Naive thymus-derived CD4-positive, alpha-beta T cell (primary cell): ENCODE measurements at regions not wholly inside any gene's neighbourhood (a gene's known extent, or its start where the extent isn't known, plus 50 kb on each side); places are given as distances from the start of the nearest gene placed in this dataset.

Experiments used
- ATAC-seq: fragments of 150-1000 bp; cut with Tn5 transposase; 2 replicates; pipeline ENCODE4 v1.10.0; 2021; ENCODE audit warnings: mild to moderate bottlenecking, moderate library complexity
- CTCF ChIA-PET: fragments of 350-600 bp; sonication (Branson Sonifier 250); formaldehyde crosslinking; loops from one replicate; lab custom pipeline; 2021; ENCODE audit warnings: antibody characterized with exemption; lab: Charles Lee
- POLR2A ChIA-PET: fragments of 350-600 bp; sonication (Branson Sonifier 250); formaldehyde crosslinking; loops from one replicate; lab custom pipeline; 2021; ENCODE audit warnings: antibody characterized with exemption, inconsistent platforms; lab: Charles Lee
- DNase-seq, 9 donors: peaks; one replicate each; pipeline versions ENCODE4 v3.0.0 to v3.0.0-alpha.2; 2020 to 2022; ENCODE audit warnings: mixed read lengths in 1 of 9
- H3K27ac ChIP-seq: one replicate; pipeline ENCODE4 v1.7.0; 2013; ENCODE audit warnings: mild to moderate bottlenecking, low read depth, low read length, moderate library complexity
- H3K27me3 ChIP-seq, 2 donors: one replicate each; pipeline ENCODE4 v1.7.0; 2013; ENCODE audit warnings: low read length in 2 of 2, mild to moderate bottlenecking in 2 of 2, moderate library complexity in 2 of 2; ENCODE audit not compliant: control insufficient read depth in 2 of 2, insufficient read depth in 2 of 2
- H3K36me3 ChIP-seq, 3 experiments: 1 replicate in 2 of 3; 2 replicates in 1 of 3; pipeline ENCODE4 v1.7.0; 2013; ENCODE audit warnings: low read length in 3 of 3, mild to moderate bottlenecking in 3 of 3, moderate library complexity in 1 of 3; ENCODE audit not compliant: insufficient read depth in 3 of 3, control insufficient read depth in 2 of 3
- H3K4me1 ChIP-seq, 2 donors: one replicate each; pipeline ENCODE4 v1.7.0; 2013; ENCODE audit warnings: low read length in 2 of 2, mild to moderate bottlenecking in 2 of 2, moderate library complexity in 1 of 2; ENCODE audit not compliant: control insufficient read depth in 2 of 2, insufficient read depth in 2 of 2
- H3K4me3 ChIP-seq: 2 replicates; pipeline ENCODE4 v1.7.0; 2013; ENCODE audit warnings: mild to moderate bottlenecking, low read length
- H3K9me3 ChIP-seq, 3 experiments: 1 replicate in 2 of 3; 2 replicates in 1 of 3; pipeline ENCODE4 v1.7.0; 2013; ENCODE audit warnings: low read length in 3 of 3; ENCODE audit not compliant: control insufficient read depth in 2 of 3
- H3K27ac Mint-ChIP-seq, 9 donors: one replicate each; pipeline ENCODE4 v1.8.0; 2020 to 2022; ENCODE audit warnings: mixed read lengths in 9 of 9, mild to moderate bottlenecking in 8 of 9, moderate library complexity in 5 of 9, inconsistent platforms in 2 of 9
- H3K27me3 Mint-ChIP-seq, 5 donors: one replicate each; pipeline ENCODE4 v1.8.0; 2021 to 2022; ENCODE audit warnings: mixed read lengths in 5 of 5, mild to moderate bottlenecking in 1 of 5
- H3K36me3 Mint-ChIP-seq, 5 donors: one replicate each; pipeline ENCODE4 v1.8.0; 2020 to 2022; ENCODE audit warnings: mixed read lengths in 5 of 5, mild to moderate bottlenecking in 3 of 5, inconsistent platforms in 1 of 5
- H3K4me1 Mint-ChIP-seq, 7 donors: one replicate each; pipeline ENCODE4 v1.8.0; 2020 to 2022; ENCODE audit warnings: mixed read lengths in 7 of 7, mild to moderate bottlenecking in 3 of 7, inconsistent platforms in 1 of 7
- H3K4me3 Mint-ChIP-seq, 10 donors: one replicate each; pipeline ENCODE4 v1.8.0; 2020 to 2022; ENCODE audit warnings: mild to moderate bottlenecking in 10 of 10, mixed read lengths in 10 of 10, moderate library complexity in 6 of 10, inconsistent platforms in 2 of 10
- H3K9me3 Mint-ChIP-seq, 11 donors: one replicate each; pipeline ENCODE4 v1.8.0; 2020 to 2022; ENCODE audit warnings: mixed read lengths in 11 of 11, mild to moderate bottlenecking in 4 of 11, inconsistent platforms in 1 of 11, moderate library complexity in 1 of 11
- intact Hi-C, 2 donors: fragments of 100-400 bp; cut with micrococcal nuclease; formaldehyde crosslinking; loops; one replicate each; pipeline ENCODE4 v1.15.1; 2023

DNA sequence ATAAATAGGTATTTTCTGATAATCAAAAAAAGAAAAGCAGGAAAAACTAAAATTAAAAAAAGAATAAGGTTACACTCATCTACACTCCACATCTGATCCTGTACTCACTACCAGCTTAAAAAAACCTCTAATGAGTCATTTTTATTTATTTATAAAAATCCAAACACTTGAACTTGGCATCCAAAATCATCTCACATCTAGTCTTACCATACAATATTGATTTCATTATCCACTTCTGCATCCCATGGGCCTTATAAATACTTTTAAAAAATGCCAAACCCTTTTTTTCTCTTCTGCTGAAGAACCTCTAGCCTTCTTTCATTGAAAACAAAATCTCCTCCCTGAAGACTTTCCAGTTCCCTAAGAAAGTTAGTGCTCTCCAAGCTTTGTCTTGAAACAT lies 109.7 kb downstream of the TMTC3 start:
- Histone ChIP-seq H3K36me3 (no peaks in the 10 kb centered on the region), H3K9me3 (no peaks in the 10 kb centered on the region), H3K4me1 (no peaks in the 10 kb centered on the region), H3K4me3 (no peak overlapping the region), H3K27ac (no peak overlapping the region), H3K27me3 (no peaks in the 10 kb centered on the region)
- CTCF ChIA-PET = no interaction called here
- Mint-ChIP-seq H3K27ac (no peak overlapping the region), H3K27me3 (peaks cover 0 to 7% (median 0%) of the 10 kb centered on the region in 5 donors), H3K4me3 (no peak overlapping the region), H3K36me3 (no peaks in the 10 kb centered on the region), H3K4me1 (no peaks in the 10 kb centered on the region), H3K9me3 (peaks cover 0 to 6% (median 0%) of the 10 kb centered on the region in 11 donors)
- POLR2A ChIA-PET = no interaction called here
- intact Hi-C loops = no loop called here
- DNase-seq (no peak), ATAC-seq (no peak)

- Histone ChIP-seq H3K9me3 (no peaks in the 10 kb centered on the region), H3K27me3 (no peaks in the 10 kb centered on the region), H3K27ac (no peak overlapping the region), H3K36me3 (no peaks in the 10 kb centered on the region), H3K4me1 (no peaks in the 10 kb centered on the region), H3K4me3 (no peak overlapping the region)
- POLR2A ChIA-PET = no interaction called here
- Mint-ChIP-seq H3K4me1 (no peaks in the 10 kb centered on the region), H3K9me3 (peaks cover 0 to 6% (median 0%) of the 10 kb centered on the region in 11 donors), H3K36me3 (no peaks in the 10 kb centered on the region), H3K4me3 (no peak overlapping the region), H3K27ac (no peak overlapping the region), H3K27me3 (peaks cover 0 to 5% (median 0%) of the 10 kb centered on the region in 5 donors)
- CTCF ChIA-PET = no interaction called here
- intact Hi-C loops = no loop called here
- no peak for ATAC-seq
- DNase-seq = no peak
Observed at GRCh38 chr12:88253371-88253978, 111.4 kb downstream of the TMTC3 start.

- Histone ChIP-seq H3K4me1 (no peaks in the 10 kb centered on the region), H3K27me3 (no peaks in the 10 kb centered on the region), H3K36me3 (no peaks in the 10 kb centered on the region), H3K9me3 (no peaks in the 10 kb centered on the region), H3K4me3 (no peak overlapping the region), H3K27ac (no peak overlapping the region)
- intact Hi-C loops = no loop called here
- H3K9me3 Mint-ChIP-seq = peaks cover 0 to 6% (median 0%) of the 10 kb centered on the region in 11 donors
- no peak for ATAC-seq
- POLR2A ChIA-PET = no interaction called here
- CTCF ChIA-PET = no interaction called here
- H3K27ac Mint-ChIP-seq = no peak overlapping the region
- DNase-seq = no peak
- H3K4me1 Mint-ChIP-seq = no peaks in the 10 kb centered on the region
- peaks cover 0 to 6% (median 0%) of the 10 kb centered on the region in 5 donors for H3K27me3 Mint-ChIP-seq
- no peak overlapping the region for H3K4me3 Mint-ChIP-seq
- no peaks in the 10 kb centered on the region for H3K36me3 Mint-ChIP-seq
Observed at GRCh38 chr12:88255224-88255623, 113.1 kb downstream of the TMTC3 start.

DNA sequence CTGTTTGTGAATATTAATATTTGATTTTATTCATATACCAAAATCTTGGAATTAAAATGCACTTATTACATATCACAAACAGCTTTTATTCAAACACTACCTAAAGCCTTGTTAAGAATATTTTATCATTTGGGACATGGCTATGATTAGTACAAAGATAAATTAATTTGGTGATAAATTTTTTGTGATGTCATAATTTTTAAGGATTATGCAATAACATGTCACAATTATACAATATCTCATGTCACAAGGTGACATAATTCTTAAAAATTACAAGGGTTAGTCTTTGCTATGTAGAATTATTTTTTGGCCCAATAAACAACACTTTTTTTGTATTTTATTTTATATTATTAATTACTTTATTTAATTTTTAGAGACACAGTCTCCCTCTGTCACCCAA lies 113.7 kb downstream of the TMTC3 start:
- Mint-ChIP-seq H3K36me3 (no peaks in the 10 kb centered on the region), H3K27ac (no peak overlapping the region), H3K9me3 (peaks cover 0 to 6% (median 0%) of the 10 kb centered on the region in 11 donors), H3K4me1 (no peaks in the 10 kb centered on the region), H3K27me3 (peaks cover 0 to 6% (median 0%) of the 10 kb centered on the region in 5 donors), H3K4me3 (no peak overlapping the region)
- ChIA-PET CTCF (no interaction called here), POLR2A (no interaction called here)
- intact Hi-C loops = no loop called here
- Histone ChIP-seq H3K27me3 (no peaks in the 10 kb centered on the region), H3K9me3 (no peaks in the 10 kb centered on the region), H3K27ac (no peak overlapping the region), H3K4me1 (no peaks in the 10 kb centered on the region), H3K4me3 (no peak overlapping the region), H3K36me3 (no peaks in the 10 kb centered on the region)
- no peak for DNase-seq
- ATAC-seq = no peak

DNA sequence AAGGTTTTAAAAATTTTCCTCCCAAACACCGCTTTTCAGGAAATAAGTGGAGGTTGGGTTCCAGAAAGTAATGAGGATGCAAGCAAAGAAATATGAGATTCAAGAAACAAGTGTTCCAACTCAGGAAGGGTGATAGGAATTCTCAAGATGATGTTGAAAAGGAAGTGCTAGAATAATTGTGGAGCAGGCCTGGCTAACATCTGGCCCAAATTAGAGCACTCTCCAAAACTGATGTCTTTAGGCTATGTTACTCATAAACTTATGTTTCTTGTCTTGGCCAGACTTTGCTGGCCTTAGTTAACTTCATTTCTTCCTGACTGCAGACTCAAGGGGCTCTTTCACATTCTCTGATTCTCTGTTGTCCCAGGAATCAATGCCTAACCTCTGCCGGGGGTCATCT lies 116.3 kb downstream of the TMTC3 start:
- ChIA-PET POLR2A (no interaction called here), CTCF (no interaction called here)
- Mint-ChIP-seq H3K4me3 (no peak overlapping the region), H3K27ac (no peak overlapping the region), H3K9me3 (peaks cover 0 to 6% (median 0%) of the 10 kb centered on the region in 11 donors), H3K36me3 (no peaks in the 10 kb centered on the region), H3K4me1 (no peaks in the 10 kb centered on the region), H3K27me3 (peaks cover 0 to 6% (median 0%) of the 10 kb centered on the region in 5 donors)
- DNase-seq (no peak), ATAC-seq (no peak)
- no peaks in the 10 kb centered on the region for H3K9me3 ChIP-seq
- H3K4me3 ChIP-seq = no peak overlapping the region
- H3K27me3 ChIP-seq = no peaks in the 10 kb centered on the region
- intact Hi-C loops = no loop called here
- no peaks in the 10 kb centered on the region for H3K4me1 ChIP-seq
- H3K36me3 ChIP-seq = no peaks in the 10 kb centered on the region
- H3K27ac ChIP-seq = no peak overlapping the region

DNA sequence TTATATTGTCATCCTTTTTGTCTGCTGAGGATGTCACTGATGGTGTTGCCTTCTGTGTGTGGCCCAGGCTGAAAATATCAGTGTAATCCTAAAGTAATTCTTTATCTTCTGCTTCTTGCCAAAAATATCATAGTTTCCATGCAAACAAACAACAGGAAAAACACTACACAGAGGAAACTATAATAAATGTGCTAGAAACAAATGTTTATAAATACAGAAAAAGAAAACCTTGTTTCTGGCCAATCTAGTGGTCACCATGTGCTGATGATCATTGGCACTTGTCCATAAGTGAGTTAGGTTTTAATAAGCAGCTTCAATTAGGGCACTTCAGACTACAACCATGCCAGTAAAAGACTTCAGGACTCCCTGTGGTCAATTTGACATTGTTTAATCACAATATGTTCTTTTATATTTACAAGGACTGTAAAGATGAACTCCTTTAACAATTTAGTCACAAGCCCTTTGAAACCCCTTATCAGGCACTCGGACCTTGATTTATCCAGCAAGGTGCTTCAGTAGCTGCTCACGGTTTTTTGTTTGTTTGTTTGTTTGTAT lies 124.8 kb downstream of the TMTC3 start:
- H3K9me3 Mint-ChIP-seq = peaks cover 0 to 3% (median 0%) of the 10 kb centered on the region in 11 donors
- H3K4me3 Mint-ChIP-seq = no peak overlapping the region

DNA sequence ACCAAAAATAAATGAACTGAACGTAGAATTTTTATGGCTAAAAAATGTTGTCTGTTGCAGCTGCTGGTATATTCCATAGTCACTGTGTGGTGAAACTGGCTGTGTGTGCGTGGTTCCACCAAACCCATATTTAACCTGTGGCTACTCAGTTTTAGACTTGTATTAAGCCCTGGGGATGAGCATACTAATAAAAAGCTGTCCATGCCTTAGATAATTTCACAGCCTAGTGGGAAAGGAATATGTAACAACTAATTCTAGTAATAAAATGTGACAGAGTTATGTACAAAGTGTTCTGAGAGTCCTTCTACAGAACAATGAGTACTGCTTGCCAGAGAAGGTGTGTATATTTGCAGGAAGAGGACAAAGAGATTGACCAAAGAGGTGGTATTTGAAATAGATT lies 125.5 kb downstream of the TMTC3 start:
- Histone ChIP-seq H3K4me3 (no peak overlapping the region), H3K4me1 (no peaks in the 10 kb centered on the region), H3K36me3 (no peaks in the 10 kb centered on the region), H3K27ac (no peak overlapping the region), H3K9me3 (no peaks in the 10 kb centered on the region), H3K27me3 (no peaks in the 10 kb centered on the region)
- Mint-ChIP-seq H3K4me3 (no peak overlapping the region), H3K36me3 (no peaks in the 10 kb centered on the region), H3K27ac (no peak overlapping the region), H3K9me3 (peaks cover 0 to 3% (median 0%) of the 10 kb centered on the region in 11 donors), H3K4me1 (no peaks in the 10 kb centered on the region), H3K27me3 (peaks cover 0 to 5% (median 0%) of the 10 kb centered on the region in 5 donors)
- DNase-seq (no peak), ATAC-seq (no peak)
- ChIA-PET POLR2A (no interaction called here), CTCF (no interaction called here)
- intact Hi-C loops = no loop called here

More for the DNA sequence above, 124.8 kb downstream of the TMTC3 start:
- intact Hi-C loops = no loop called here
- peaks cover 0 to 5% (median 0%) of the 10 kb centered on the region in 5 donors for H3K27me3 Mint-ChIP-seq
- POLR2A ChIA-PET = no interaction called here
- H3K4me1 ChIP-seq = no peaks in the 10 kb centered on the region
- H3K36me3 ChIP-seq = no peaks in the 10 kb centered on the region
- ATAC-seq (no peak), DNase-seq (no peak)
- CTCF ChIA-PET = no interaction called here
- H3K27me3 ChIP-seq = no peaks in the 10 kb centered on the region
- H3K4me1 Mint-ChIP-seq = no peaks in the 10 kb centered on the region
- no peak overlapping the region for H3K4me3 ChIP-seq
- no peak overlapping the region for H3K27ac ChIP-seq
- no peaks in the 10 kb centered on the region for H3K36me3 Mint-ChIP-seq
- no peaks in the 10 kb centered on the region for H3K9me3 ChIP-seq
- H3K27ac Mint-ChIP-seq = no peak overlapping the region
